T47D (cell line): ENCODE measurements at regions not wholly inside any gene's neighbourhood (a gene's known extent, or its start where the extent isn't known, plus 50 kb on each side); places are given as distances from the start of the nearest gene placed in this dataset.
"Not testable (repeated sequence)": the region's sequence is repeated elsewhere in the genome, so short reads cannot be mapped to it uniquely, and the experiment has no call there.

Experiments
- DNase-seq, 2 experiments: peaks; one replicate each; pipeline versions ENCODE4 v3.0.0 to v3.0.0-alpha.2; 2011 to 2012; ENCODE audit warnings: low read depth in 1 of 2, low spot score in 1 of 2
- JUND ChIP-seq: IDR thresholded peaks from 2 replicates; pipeline ENCODE4 v1.6.1; 2012; ENCODE audit warnings: low read depth
- in situ Hi-C: cut with HindIII; loops from 2 replicates; pipeline ENCODE4 v1.10.0; 2016; ENCODE audit warnings: low sequenced_read_pairs, low pct_unique_long_range_greater_than_20kb

DNA sequence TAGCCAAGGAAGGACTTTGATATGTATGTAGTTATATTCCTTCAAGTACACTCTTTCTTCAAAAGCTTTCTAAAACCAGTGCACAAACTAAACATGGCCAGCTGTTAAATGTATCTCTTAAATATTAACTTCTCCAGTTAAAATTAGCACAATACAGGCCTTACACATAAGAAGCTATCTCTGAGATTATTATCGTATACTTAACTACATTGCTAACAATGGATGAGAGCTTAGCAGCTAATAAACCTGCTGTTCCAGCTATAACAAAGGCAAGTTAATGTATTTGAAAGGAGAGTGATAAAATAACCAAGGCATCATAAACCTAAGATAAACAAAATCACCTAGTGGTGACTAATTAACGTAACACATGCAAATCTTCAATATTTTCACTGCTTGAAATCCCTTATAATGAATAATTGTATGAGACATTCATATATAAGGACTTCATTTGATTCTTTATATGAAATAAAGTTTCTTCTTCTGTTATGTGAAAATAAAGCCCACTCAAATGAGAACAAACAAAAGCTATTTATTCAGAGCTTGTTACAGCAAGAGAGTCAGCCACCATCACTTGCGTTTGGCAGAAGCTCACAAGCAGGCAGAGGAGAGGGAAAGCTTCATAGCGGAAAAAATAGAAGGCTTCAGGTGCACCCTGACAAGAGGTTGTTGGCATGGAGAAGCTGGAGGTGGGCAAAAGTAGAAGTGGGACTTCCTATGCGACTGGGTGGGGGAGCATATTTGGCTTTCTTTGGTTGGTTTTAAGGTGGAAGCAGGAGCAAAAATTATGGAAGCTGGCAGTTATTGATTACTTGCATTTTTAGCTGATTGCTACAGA lies 274.1 kb upstream of the CHRM3 start:
- in situ Hi-C loops, result no loop called here

DNA sequence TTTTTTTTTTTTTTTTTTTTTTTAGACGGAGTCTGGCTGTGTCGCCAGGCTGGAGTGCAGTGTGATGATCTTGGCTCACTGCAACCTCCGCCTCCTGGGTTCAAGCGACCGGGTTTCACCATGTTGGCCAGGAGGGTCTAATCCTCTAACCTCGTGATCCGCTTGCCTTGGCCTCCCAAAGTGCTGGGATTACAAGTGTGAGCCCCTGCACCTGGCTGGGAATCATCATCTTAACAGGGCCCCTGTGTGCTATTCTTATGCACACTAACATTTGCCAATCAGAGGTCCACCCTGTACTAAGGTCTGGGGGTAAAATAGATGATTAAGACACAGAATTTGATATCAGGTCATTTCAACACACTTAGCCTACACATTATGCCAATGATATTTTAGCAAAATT lies 278.7 kb upstream of the CHRM3 start:
- in situ Hi-C loops, result no loop called here
- no peak for TF ChIP-seq JUND
- DNase-seq, result no peak

More for the DNA sequence above, 274.1 kb upstream of the CHRM3 start:
- TF ChIP-seq JUND, result no peak
- DNase-seq, result no peak

GRCh38 chr1:239106689-239107088 lies 279.7 kb upstream of the CHRM3 start:
- DNase-seq, in situ Hi-C loops: not testable (repeated sequence)

DNA sequence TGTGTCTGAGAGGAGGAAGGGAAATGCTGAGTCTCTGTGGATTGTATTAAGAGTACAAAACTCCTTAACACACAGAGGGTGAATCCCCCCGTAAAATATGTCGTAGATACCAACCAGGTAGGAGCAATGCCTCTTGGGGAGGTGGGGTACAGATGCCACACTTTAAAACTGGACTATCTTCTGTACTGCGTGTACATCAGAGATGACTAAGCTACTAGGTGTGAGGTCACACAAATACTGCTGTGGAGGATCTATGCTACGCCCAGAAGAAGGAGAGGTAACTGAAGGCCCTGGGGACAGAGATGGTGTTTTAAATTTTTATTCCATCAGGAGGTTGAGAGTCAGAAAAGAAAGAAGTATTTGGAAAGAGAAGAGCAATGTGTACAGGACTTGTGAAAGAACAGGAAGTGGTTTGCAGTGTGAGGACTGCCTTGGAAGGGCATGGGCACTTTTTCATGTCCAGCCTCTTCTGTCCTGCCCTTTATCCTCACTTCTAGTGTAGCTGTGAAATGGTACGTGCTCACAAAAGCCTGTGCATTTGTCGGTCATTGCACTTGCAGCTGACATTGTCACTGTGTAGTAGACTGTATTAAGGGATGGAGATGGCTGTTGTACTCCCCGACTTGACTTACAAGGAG lies 287.8 kb upstream of the CHRM3 start:
- TF ChIP-seq JUND, result no peak
- DNase-seq, result no peak
- in situ Hi-C loops, result no loop called here

DNA sequence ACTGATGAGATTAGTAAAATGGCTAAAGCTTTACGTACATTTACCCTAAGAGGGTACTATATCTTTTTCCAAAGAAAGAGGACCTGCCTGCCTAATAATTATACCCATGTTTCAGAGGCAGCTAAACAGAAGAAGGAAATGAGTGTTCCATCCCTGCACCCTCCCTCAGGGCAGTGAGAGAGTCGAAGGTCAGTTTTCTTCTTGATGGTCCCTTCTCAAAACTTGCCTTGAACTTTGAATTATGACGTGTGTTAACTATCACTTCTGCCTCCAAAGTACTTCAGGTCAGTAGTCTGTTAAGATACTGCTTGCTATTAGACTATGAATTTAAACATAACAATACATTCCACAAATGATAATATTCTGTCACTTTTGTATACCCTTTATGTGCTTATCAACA lies 294.8 kb upstream of the CHRM3 start:
- no peak for TF ChIP-seq JUND
- in situ Hi-C loops, result no loop called here
- no peak for DNase-seq

DNA sequence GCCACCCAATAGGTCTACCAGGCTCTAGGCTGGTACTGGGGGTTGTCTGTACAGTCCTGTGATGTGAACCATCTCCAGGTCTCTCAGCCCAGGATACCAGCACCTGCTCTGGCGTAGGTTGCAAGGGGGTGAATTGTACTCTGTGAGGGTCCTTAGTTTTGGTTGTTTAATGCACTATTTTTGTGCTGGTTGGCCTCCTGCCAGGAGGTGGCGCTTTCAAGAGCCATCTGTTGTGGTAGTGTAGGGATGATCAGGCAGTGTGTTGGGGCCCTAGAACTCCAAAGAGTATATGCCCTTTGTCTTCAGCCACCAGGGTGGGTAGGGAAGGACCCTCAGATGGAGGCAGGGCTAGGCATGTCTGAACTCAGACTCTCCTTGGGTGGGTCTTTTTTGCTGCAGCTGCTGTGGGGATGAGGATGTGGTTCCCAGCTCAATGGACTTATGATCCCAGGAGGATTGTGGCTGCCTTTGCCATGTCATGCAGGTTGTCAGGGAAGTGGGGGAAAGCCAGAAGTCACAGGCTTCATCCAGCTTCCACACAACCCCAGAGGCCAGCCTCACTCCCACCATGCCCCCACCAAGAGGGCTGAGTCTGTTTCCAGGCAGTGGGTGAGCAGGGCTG lies 301.8 kb upstream of the CHRM3 start:
- in situ Hi-C loops, result no loop called here
- no peak for TF ChIP-seq JUND
- DNase-seq, result no peak

DNA sequence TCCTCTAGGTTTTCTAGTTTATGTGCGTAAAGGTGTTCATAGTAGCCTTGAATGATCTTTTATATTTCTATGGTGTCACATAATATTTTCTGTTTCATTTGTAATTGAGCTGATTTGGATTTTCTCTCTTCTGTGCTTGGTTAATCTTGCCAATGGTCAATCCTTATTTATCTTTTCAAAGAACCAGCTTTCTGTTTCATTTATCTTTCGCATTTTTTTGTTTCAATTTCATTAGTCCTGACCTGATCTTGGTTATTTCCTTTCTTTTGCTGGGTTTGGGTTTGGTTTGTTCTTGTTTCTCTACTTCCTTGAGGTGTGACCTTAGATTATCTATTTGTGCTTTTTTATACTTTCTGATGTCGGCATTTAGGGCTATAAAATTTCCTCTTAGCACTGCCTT lies 304.4 kb upstream of the CHRM3 start:
- in situ Hi-C loops, DNase-seq: not testable (repeated sequence)

GRCh38 chr1:239067480-239067879 lies 318.9 kb upstream of the CHRM3 start:
- DNase-seq, result no peak
- in situ Hi-C loops, result no loop called here
- no peak for TF ChIP-seq JUND

DNA sequence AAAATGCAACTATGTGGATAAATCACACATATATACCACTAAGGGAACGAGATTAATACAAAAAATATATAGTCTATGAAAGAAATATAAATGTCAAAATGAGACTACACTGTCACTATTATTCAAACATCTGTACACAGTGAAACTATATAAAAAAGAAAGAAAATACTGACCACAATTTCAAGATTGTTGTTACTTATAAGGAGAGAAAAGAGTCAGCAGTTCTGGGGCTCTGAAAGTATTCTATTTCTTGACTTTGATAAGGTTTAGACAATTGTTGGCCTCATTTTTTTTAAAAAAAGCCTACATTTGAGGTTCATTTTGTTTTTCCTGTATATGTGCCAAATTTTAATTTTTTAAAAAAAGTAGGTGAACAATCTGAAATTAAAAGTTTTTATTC lies 319.3 kb upstream of the CHRM3 start:
- no peak for TF ChIP-seq JUND
- in situ Hi-C loops, result no loop called here
- no peak for DNase-seq

DNA sequence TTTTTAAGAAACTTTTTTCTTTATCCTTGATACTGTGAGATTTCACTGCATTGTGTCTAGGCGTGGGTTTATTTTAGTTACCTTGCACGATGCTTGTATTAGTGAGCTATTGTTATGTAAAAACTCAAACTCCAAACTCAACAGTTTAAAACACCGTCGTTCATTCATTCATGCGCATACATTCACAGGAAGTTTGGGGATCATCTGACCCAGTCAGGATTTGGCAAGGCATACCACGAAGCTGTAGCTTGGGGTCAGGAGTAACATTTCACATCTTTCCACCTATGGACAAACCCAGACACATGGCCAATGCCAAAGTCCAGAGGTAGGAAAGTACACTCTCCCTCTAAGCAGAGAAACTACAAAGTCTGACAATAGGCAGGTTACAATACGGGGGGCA lies 324.6 kb upstream of the CHRM3 start:
- no peak for TF ChIP-seq JUND
- in situ Hi-C loops, result no loop called here
- no peak for DNase-seq

- no peak for TF ChIP-seq JUND
- in situ Hi-C loops, result no loop called here
- DNase-seq, result peak in 1 of 2 experiments; percentile 16
Observed at GRCh38 chr1:239058190-239058589, 328.2 kb upstream of the CHRM3 start.

DNA sequence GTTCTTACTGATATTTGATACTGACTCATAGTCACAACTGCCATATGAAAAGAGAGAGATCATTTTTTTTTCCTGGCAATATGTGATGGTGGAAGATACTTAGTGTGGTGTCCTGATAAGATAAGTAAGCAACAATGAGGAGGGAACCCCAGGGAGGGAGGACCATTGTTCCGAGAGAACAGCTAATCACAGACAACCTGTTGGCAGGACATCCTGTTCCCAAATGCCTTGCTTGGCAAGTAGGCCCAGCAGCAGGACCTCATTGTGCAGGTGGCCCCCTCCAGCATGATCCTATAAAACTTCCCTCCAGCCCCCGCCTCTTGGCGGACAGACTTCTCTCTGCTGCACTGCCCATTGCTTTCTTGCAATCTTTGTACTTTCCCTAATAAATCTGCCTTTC lies 329.4 kb upstream of the CHRM3 start:
- TF ChIP-seq JUND, result no peak
- in situ Hi-C loops, result no loop called here
- DNase-seq, result no peak

GRCh38 chr1:239053279-239053678 lies 333.1 kb upstream of the CHRM3 start:
- in situ Hi-C loops, result no loop called here
- no peak for TF ChIP-seq JUND
- no peak for DNase-seq

GRCh38 chr1:239049571-239049970 lies 336.8 kb upstream of the CHRM3 start:
- TF ChIP-seq JUND, result no peak
- DNase-seq, result no peak
- in situ Hi-C loops, result no loop called here
